GM21529 (cell line): ENCODE measurements at regions not wholly inside any gene's neighbourhood (a gene's known extent, or its start where the extent isn't known, plus 50 kb on each side); places are given as distances from the start of the nearest gene placed in this dataset.
"Not testable (repeated sequence)": the region's sequence is repeated elsewhere in the genome, so short reads cannot be mapped to it uniquely, and the experiment has no call there.

Source experiments
- ATAC-seq: cut with Tn5 transposase; IDR thresholded peaks from one replicate; pipeline ENCODE4 v1.9.1; 2021; ENCODE audit not compliant: unreplicated experiment

DNA sequence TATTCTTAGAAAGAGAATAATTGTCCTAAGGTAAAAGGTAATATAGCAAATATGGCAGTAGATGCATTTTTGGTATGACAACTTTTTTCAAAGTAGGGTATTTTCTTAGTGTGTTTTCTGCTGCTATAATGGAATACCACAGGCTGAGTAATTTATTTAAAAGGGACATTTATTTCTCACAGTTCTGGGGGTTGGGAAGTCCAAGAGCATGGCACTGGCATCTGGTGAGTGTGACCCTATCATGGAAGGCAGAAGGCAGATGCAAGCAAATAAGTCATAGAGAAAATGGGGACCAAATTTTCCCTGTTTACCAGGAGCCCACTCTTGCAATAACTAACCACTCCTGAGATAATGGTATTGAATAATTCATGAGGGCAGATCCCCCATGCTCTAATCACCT lies 922.5 kb upstream of the MAN1A1 start:
- ATAC-seq = no peak

DNA sequence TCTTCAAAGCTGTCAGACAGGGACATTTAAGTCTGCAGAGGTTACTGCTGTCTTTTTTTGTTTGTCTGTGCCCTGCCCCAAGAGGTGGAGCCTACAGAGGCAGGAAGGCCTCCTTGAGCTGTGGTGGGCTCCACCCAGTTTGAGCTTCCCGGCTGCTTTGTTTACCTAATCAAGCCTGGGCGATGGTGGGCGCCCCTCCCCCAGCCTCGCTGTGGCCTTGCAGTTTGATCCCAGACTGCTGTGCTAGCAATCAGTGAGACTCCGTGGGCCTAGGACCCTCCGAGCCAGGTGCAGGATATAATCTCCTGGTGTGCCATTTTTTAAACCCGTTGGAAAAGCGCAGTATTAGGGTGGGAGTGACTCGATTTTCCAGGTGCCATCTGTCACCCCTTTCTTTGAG lies 918.7 kb upstream of the MAN1A1 start:
- ATAC-seq = not testable (repeated sequence)

DNA sequence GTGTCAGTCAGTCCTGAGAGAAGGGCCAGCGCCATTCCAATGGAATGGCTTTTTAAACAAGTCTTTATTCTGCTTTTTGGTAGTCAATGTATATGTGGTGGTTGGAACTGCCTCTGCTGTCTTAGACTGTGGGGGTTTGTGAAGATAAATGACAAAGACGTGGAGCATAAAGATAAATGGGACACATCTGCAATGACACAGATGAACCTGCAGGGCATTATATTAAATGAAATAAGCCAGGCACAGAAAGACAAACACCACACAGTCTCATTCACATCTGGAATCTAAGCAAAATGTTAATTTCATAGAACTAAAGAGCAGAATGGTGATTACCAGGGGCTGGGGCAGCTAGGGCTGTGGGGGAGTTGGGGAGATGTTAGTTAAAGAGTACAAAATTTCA lies 912.8 kb upstream of the MAN1A1 start:
- ATAC-seq = no peak

DNA sequence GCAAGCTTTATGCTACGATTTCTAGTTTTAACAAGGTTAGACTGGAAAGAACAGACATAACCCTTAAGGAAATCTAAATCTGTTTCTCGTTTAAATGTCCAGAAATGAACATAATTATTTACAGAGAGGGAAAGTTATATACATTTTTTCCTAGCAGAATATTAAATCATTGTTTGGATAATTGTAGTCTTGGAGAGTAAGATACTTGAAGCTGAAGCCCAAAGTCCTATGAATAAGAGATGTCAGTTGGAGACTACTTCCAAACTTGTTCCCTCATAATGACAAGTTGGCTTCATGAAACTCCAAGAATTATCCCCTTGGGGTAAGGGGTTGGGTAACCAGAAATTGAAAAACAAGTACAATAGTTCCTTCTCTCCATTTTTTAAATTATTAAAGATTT lies 911.1 kb upstream of the MAN1A1 start:
- ATAC-seq = no peak

DNA sequence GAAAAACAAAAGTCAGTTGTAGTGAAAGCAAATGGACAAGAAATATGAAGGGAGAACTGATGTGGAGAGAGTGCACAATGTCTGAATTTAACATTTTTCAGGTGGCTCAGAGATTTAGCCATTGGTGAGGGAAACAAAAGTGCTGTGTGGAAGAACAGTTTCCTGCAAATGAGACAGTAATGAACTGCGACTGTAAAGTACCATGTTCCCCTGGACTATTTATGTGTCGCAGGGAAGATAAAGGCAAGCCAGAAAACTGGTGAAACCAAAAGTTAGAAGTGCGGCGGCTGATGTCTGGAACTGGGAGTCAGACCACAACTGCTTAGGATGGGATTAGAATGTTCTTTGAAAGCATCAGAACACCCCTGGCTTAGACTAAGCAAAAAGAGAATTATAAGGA lies 905.1 kb upstream of the MAN1A1 start:
- ATAC-seq = no peak

DNA sequence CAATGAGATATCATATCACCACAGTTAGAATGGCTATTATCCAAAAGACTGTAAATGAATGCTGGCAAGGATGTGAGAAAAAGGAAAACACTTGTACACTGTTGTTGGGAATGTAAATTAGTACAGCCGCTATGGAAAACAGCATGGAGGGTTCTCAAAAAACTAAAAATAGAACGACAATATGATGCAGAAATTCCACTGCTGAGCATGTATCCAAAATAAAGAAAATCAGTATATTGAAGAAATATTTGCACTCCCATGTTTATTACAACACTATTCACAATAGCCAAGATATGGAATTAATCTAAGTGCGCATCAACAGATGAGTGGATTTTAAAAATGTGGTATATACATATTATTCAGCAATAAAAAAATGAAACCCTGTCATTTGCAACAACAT lies 898.9 kb upstream of the MAN1A1 start:
- no peak for ATAC-seq

DNA sequence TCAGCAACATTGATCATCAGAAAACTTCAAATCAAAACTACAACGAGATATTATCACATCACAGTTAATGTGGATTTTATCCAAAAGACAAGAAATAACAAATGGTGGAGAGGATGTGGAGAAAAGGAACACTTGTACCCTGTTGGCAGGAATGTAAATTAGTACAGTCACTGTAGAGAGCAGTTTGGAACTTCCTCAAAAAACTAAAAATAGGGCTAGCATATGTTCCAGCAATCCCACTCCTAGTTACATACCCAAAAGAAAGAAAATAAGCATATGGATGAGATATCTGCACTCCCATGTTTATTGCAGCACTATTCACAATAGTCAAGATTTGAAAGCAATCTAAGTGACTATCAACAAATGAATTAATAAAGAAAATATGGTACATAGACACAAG lies 887.7 kb upstream of the MAN1A1 start:
- no peak for ATAC-seq

DNA sequence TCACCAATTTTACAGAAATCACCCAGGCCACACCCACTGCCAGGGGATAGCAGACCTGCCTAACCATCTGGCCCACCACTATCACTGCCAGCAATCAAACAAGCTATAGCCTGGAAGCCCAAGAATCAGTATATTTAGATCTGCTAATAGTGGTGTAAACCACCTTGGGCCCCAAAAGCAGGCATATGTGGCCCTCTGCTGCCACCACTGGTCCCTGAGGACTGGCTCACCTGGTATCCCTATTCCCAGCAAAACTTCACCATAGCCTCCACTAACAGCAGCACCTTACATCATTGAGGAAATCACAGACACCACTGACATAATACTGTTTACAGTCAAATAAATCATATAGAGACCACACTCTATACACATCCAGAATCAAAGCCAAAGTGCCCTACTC lies 880.4 kb upstream of the MAN1A1 start:
- no peak for ATAC-seq

DNA sequence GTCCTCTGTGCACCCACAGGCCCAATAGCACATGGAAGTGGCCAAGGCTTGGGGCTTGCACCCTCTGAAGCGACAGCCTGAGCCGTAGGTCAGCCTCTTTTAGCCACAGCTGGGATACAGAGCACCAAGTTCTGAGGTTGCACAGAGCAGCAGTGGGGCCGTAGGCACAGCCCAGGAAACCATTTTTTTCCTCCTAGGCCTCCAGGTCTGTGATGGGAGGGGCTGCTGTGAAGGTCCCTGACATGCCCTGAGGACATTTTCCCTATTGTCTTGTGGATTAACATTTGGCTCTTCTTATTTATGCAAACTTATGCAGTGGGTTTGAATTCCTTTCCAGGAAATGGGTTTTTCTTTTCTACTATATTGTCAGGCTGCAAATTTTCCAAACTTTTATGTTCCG lies 878.7 kb upstream of the MAN1A1 start:
- no peak for ATAC-seq

DNA sequence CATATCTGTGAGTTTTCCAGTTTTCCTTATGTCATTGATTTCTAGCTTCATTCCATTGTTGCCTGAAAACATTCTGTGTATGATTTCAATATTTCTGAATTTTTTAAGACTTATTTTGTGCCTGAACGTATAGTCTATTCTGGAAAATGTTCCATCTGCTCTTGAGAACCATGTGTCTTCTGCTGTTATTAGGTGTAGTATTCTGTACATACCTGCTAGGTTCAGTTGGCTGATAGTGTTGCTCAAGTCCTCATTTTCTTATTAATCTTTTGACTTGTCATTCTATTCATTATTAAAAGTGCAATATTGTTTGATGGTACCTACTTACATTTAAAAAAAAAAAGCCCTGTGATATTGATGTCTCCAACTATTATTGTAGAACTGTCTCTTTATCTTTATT lies 869.8 kb upstream of the MAN1A1 start:
- no peak for ATAC-seq

DNA sequence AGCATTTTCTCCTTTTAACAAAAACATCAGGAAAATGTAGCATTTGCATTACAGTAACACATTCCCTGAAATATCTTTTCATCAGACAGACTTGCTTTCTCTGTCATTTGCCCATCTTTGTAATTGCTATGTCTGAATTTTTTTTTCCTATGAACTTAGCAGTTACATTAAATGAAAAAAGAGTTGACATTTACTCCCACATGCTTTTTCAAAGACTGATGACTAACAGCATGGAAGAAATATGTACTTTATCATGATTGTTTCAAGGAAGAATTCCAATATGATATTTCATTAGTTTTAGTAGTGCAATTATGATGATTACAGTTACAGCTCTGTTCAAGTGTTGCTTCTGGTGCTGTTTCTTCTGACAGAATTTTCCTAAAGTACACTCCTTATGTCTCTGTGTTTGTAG lies 864.5 kb upstream of the MAN1A1 start:
- ATAC-seq = no peak

DNA sequence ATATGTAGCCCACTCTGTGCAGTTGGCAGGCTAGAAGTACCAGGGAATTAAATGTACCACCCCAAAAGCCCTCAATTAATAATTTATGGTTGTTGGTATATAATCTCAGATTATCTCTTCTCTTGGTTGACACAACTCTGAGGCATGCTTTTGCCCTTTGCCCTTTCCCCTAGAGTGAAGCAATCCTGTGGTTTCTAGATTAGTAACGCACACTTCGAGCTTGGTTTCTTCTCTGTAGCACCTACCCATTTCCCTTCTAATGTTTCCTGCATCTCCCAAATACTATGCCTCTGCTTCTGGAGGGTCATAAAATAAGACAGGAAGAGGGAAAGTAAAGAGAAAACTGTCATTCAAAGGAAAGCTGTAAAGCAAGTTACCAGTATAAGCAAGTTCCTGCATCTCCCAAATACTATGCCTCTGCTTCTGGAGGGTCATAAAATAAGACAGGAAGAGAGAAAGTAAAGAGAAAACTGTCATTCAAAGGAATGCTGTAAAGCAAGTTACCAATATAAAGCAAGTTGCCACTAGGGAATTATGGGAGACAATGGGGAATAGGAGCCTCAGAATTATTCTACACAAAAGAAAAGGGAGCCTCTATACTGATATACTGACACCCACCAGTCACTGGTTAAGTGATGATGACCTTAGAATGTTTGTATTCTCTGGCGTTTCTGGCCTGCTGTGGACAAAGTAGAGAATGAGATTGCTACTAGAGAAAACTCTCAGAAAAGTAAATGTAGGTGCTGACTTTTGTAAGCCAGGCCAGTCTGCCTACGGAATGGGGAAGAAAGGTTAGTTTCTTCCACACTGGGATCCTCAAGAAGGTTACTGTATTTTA lies 862.6 kb upstream of the MAN1A1 start:
- ATAC-seq = no peak

DNA sequence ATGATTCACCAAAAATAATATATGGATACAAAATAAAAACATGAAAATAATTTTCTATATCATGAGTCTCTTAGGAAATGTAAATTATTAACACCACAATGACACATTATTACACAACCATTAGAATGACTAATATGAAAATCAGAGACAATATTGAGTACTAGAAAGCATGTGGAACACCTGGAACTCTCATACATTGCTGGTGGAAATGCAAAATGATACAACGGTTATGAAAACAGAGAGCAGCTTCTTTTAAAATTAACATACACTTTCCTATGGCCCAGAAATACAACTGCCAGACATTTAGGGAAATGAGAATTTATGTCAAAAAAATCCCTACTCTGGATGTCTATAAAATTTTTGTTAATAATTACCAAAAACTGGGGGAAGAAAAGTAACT lies 853.3 kb upstream of the MAN1A1 start:
- ATAC-seq = no peak

DNA sequence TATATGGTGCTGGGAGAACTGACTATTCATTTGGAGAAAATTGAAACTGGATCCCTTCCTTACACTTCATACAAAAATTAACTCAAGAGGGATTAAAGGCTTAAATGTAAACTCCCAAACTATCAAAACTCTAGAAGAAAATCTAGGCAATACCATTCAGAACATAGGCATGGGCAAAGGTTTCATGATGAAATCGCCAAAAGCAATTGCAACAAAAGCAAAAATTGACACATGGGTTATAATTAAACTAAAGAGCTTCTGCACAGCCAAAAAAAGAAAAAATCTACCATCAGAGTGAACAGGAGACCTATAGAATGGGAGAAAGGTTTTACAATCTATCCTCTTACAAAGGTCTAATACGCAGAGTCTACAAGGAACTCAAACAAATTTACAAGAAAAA lies 851.3 kb upstream of the MAN1A1 start:
- no peak for ATAC-seq

DNA sequence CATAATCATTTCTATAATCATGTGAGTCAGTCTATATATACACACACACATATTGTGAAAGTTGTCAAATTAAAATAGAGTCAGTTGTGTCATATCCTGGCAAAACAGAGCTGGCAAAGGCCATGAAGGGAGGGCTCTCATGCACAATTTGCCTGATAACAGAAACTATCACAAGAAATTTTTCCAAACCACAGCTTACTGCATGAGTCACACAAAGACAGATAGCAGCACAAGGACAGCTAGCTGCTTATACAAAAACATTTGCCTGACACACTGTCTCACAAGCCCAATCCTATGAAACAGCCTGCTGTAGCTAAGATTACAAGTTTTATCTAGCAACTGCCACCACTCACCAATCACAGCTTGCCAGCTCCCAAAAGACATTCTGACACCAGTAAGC lies 848.5 kb upstream of the MAN1A1 start:
- no peak for ATAC-seq

DNA sequence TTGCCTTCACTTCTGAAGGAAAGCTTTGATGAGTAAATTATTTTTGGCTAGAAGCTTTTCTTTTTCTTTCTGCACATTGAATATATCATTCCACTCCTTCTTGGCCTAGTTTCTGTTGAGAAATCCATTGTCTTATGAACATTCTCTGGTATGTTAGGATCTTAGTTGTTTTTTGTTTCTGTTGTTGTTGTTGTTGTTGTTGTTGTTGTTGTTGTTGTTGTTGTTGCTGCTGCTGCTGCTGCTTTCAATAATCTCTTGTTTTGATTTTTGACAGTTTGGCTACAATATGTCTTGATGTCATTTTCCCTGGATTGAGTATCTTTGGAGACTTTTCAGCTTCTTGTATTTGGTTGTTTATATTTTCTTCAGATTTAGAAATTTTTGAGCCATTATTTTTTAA lies 836.5 kb upstream of the MAN1A1 start:
- ATAC-seq = no peak

DNA sequence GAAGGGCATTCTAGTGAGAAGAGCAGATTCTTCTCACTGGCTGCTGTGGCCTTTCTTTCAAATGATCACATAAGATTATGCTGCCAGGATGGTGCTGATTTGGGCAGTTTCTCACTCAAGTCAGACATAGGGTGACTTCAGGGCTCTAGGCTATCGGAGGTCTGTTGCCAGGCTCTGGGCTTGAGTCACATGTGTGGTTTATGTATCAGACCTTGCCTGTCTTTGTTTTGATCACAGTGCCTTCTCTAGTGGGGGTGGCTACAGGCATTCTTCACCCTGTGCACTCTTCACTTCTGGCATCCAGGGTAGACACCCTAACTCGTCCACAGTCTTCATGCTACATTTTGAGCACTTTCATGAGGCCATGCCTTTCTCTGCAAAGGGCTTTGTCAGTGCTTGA lies 823.7 kb upstream of the MAN1A1 start:
- ATAC-seq = no peak

DNA sequence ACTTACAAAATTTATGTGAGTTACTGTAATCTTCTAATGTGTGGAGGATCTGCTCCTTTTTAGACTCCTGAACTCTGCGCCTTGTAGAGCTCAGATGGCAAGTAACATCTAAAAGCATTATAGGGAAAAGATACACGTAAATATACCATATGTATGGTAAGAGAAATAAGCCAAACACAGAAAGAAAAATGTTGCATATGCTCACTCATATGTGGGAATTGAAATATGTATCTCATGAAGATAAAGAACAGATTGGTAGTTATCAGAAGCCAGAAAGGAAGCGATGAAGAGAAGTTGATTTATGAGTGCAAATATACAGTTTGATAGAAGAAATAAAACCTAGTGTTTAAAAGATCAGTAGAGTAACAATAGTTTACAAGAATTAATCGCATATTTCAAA lies 815.0 kb upstream of the MAN1A1 start:
- ATAC-seq = no peak

DNA sequence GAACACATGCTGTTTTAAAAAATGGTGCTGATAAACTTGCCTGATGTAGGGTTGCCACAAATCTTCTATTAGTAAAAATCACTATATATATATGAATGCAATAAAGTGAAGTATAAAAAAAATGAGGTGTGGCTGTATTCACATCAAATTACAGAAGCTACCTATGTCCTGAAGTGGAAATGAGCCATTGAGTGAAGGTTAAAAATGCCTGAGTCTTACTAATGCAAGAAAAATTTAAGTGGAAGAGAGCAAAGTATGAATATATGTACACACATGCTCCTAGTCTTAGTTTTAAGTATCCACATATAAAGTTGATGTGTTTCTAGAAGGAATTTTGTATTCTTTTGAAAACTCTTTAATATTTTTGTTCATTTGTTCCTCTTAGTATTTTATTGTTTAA lies 808.3 kb upstream of the MAN1A1 start:
- no peak for ATAC-seq

DNA sequence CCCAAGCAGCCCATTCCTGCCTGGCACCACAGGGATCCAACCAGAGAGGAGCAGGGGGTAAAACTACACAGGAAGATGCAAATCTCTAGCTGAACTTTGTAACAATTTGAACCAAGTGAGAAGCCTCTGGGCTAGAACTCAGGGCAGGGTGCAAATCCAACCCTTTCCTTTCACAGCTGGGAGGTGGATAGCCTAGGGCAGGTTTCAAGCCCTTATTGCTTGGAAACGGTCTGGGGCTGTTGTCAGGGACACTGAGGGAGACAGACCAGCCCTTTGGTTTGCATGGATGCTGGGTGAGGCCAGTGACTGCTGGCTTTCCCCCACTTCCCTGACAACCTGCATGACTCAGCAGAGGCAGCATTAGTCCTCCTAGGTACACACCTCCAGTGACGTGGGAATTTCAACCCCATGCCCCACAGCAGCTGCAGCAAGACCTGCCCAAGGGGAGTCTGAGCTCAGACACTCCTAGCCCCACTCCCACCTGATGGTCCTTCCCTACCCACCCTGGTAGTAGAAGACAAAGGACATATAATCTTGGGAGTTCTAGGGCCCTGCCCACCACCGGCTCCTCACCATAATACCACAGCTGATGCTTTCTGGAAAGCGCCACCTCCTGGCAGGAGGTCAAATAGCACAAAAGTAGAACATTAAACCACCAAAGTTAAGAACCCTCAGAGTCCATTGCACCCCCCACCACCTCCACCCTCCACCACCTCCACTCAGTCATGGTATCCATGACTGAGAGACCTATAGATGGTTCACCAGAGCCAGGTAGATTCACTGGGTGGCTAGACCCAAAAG lies 797.7 kb upstream of the MAN1A1 start:
- no peak for ATAC-seq

DNA sequence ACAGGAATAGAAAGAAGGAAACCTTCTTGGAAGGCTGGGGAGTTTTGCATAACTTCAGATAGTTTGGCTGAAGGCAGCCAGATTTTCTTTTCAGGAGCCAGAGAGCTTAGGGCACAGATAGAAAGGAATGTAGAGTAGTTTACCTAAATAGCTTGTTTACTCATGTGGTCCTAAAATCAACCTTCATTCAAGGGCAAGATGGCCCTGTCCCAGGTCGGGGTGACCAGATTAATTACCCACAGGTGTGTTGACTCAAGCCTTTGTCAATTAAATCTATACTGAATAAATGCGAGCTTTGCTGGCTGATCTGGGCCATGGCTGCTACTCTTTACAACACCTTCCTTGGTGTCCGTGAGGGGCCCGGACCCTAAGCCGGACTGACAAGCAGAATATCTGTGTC lies 792.0 kb upstream of the MAN1A1 start:
- ATAC-seq = no peak

DNA sequence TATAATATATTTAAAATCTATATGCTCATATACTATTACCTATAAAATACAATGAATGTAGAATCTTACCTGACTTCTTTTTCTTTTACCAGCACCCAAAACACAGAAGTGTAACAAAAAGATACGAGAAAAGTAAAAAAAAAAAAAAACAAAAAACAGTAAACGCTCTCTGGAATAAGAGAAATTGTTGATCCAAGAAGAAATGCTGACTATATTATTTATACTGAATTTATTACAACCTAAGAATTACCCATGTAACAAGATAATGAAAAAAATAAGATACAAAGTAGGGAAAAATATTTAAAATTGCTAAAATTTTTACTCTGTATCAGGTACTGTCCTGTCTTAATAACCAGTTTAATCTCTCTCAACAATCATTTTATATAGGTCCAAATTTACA lies 787.9 kb upstream of the MAN1A1 start:
- ATAC-seq = no peak

DNA sequence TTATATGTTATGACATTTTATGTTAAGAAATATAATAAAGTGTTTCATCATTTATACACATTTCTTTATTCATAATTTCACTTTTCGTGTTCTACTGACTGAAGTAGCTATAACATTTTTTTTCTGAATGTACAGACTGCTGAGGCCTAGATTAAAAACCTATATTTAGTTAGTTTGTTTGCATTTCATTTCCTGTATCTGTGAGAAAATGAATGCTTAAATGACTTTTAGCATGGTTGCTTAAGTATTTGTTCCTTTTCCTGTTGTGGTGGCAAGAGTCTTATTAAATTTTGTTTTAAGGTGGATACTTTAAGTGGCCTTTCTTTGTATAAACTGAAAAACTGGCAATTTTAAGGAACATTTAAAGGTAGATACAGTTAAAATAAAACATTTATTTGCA lies 779.7 kb upstream of the MAN1A1 start:
- no peak for ATAC-seq
